D721Med (cell line): ENCODE measurements at regions not wholly inside any gene's neighbourhood (a gene's known extent, or its start where the extent isn't known, plus 50 kb on each side); places are given as distances from the start of the nearest gene placed in this dataset.

ENCODE experiments used
- DNase-seq: peaks from one replicate; pipeline ENCODE4 v3.0.0; 2011; ENCODE audit warnings: low spot score; ENCODE audit not compliant: insufficient read length
- FAIRE-seq: peaks from 2 replicates; lab custom pipeline; 2011; peaks lifted over from hg19 to GRCh38; lab: Jason Lieb, UNC
- TF ChIP-seq, protein P1 (sequence below): IDR thresholded peaks from 2 replicates; pipeline ENCODE4 v1.5.1; 2012; ENCODE audit warnings: mild to moderate bottlenecking, control low read depth; ENCODE audit not compliant: insufficient read depth; ENCODE audit errors: missing control alignments

DNA sequence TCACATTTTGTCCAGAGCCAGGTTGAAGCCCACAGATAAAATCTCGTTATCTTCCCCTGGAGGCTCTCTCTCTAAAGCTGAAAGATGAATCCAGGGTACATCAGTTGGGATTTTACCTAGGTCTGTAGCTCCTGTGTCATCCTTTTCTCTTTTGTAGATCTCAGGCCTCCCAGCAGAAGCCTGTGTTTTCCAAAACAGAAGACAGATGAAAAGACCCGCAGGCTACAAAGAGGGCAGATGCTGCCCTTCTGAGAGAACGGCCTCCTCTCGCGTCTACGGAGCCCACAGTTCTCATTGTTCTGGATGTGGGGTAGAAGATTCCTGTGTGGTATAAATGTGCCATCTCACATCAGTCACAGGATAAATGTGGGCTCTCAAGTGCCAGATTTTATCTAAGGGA, 139.5 kb downstream of the SUCLG1 start:
- no peak for FAIRE-seq
- TF ChIP-seq, protein P1, sequence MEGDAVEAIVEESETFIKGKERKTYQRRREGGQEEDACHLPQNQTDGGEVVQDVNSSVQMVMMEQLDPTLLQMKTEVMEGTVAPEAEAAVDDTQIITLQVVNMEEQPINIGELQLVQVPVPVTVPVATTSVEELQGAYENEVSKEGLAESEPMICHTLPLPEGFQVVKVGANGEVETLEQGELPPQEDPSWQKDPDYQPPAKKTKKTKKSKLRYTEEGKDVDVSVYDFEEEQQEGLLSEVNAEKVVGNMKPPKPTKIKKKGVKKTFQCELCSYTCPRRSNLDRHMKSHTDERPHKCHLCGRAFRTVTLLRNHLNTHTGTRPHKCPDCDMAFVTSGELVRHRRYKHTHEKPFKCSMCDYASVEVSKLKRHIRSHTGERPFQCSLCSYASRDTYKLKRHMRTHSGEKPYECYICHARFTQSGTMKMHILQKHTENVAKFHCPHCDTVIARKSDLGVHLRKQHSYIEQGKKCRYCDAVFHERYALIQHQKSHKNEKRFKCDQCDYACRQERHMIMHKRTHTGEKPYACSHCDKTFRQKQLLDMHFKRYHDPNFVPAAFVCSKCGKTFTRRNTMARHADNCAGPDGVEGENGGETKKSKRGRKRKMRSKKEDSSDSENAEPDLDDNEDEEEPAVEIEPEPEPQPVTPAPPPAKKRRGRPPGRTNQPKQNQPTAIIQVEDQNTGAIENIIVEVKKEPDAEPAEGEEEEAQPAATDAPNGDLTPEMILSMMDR, result no peak

DNA sequence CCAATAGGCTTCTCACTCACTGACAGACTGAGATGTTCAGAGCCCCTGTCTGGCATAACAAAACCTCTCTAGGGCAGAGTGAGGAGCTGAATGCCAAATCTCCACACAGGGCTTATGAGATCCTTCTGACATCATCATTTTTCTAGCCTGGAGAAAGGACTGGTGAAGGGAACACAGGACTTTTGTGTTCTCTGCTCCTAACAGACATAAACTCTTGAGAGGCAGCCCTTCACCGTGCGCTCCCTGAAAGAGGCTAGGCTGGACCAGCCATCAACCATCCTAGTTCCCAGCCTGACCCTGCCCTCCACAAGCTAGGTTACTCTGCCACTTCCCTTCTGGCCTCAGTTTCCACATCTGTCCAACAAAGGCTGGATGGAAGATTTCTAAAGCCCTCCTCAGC, 141.9 kb downstream of the SUCLG1 start:
- FAIRE-seq (no peak), DNase-seq (no peak)
- TF ChIP-seq, protein P1, result no peak

More for the DNA sequence above, 139.5 kb downstream of the SUCLG1 start:
- no peak for DNase-seq

- FAIRE-seq, result no peak
- TF ChIP-seq, protein P1, result peak; percentile 99
- peak; percentile 25 for DNase-seq
Measured at GRCh38 chr2:84314901-84315330, 144.2 kb downstream of the SUCLG1 start.

DNA sequence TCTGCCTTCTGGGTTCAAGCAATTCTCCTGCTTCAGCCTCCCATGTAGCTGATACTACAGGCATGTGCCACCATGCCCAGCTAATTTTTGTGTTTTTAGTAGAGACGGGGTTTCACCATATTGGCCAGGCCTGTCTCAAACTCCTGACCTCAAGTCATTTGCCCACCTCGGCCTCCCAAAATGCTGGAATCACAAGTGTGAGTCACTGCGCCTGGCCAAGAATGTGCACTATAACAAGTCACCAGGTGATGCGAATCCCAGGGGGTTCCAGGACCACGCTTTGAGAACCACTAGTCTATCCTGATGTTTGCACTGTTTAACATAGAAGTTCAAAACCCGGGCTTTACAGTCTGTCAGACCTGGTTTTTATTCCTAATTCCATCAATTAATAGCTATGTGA, 144.8 kb downstream of the SUCLG1 start:
- TF ChIP-seq, protein P1, result no peak
- no peak for FAIRE-seq
- no peak for DNase-seq

GRCh38 chr2:84309281-84309680, 149.8 kb downstream of the SUCLG1 start:
- DNase-seq (no peak), FAIRE-seq (no peak)
- TF ChIP-seq, protein P1, result no peak

DNA sequence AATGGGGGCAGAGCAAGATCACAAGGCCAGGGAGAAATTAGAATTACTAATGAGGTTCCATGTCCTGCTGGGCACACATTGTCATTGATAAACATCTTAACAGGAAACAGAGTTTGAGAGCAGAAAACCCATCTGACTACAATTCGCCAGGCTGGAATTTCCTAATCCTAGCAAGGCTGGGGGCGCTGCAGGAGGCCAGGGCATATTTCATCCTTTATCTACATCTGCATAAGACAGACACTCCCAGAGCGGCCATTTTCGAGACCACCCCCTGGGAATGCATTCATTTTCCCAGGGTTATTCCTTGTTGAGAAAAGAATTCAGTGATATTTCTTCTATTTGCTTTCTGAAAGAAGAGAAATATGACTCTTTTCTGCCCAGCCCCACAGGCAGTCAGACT, 152.7 kb downstream of the SUCLG1 start:
- TF ChIP-seq, protein P1, result no peak
- DNase-seq (no peak), FAIRE-seq (no peak)

GRCh38 chr2:84302513-84303412, 156.3 kb downstream of the SUCLG1 start:
- TF ChIP-seq, protein P1, result peak; percentile 94
- FAIRE-seq (peak; percentile 44), DNase-seq (peak; percentile 40)
